ENCODE measurements at regions not wholly inside any gene's neighbourhood (a gene's known extent, or its start where the extent isn't known, plus 50 kb on each side); places are given as distances from the start of the nearest gene placed in this dataset.

GRCh38 chr11:109197656-109198055 lies 224.3 kb upstream of the C11orf87 start (continued):
- TF ChIP-seq POLR2AphosphoS5 (IDR thresholded peaks at IDR 0.05; ENCODE audit: low read depth, low read length) (no peak), ATF2 (IDR thresholded peaks at IDR 0.05; ENCODE audit: low read length) (no peak), E2F6 (IDR thresholded peaks at IDR 0.05) (no peak), ZNF274 (IDR thresholded peaks at IDR 0.05; ENCODE audit: borderline replicate concordance, extremely low read depth, low read length) (no peak)
